ENCODE measurements at regions not wholly inside any gene's neighbourhood (a gene's known extent, or its start where the extent isn't known, plus 50 kb on each side); places are given as distances from the start of the nearest gene placed in this dataset.

DNA sequence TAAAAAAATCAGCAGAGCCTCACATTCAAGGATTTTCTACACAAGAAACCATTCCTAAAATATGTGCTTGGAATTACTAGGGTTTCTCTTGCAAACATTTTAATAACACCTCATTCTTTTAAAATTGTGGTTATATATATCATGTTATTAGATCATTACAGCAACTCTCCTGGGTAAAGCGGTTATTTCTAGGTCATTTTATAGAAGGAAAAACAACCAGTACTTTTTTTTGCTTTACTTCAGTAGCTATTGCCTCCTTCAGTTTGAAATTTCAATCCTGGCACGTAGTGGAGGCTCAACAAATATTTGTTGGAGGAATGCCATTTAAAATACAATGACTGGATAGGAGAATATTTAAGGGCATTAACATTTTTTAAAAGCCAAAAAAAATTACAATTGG, 220.6 kb downstream of the CDRT15L2 start:
- no peaks in the 10 kb centered on the region for H3K36me3 ChIP-seq (ENCODE audit: control insufficient read depth in 2 of 2, insufficient read depth in 1 of 2, low read length in 2 of 2)
- no peak for TF ChIP-seq ZEB2 (tag by site-specific recombination; IDR thresholded peaks at IDR 0.05)
- TF ChIP-seq REPIN1 (tag by site-specific recombination; IDR thresholded peaks at IDR 0.05; ENCODE audit: low read depth), result no peak
- TF ChIP-seq SALL2 (tag by site-specific recombination; IDR thresholded peaks at IDR 0.05; ENCODE audit: borderline replicate concordance), result no peak
- no peak for TF ChIP-seq ZNF600 (tag by site-specific recombination; IDR thresholded peaks at IDR 0.05)
- no peak for TF ChIP-seq ZBTB1 (tag by site-specific recombination; IDR thresholded peaks at IDR 0.05)
- no peak for TF ChIP-seq ZNF701 (tag by site-specific recombination; IDR thresholded peaks at IDR 0.05)
- no peak for TF ChIP-seq ZNF221 (tag by site-specific recombination; IDR thresholded peaks at IDR 0.05; ENCODE audit: borderline replicate concordance)
- no peak for TF ChIP-seq ZSCAN23 (tag by site-specific recombination; IDR thresholded peaks at IDR 0.05)
- no peak for TF ChIP-seq ZBTB20 (tag by site-specific recombination; IDR thresholded peaks at IDR 0.05)
- TF ChIP-seq ZNF549 (tag by site-specific recombination; IDR thresholded peaks at IDR 0.05), result no peak
- TF ChIP-seq, protein P1, sequence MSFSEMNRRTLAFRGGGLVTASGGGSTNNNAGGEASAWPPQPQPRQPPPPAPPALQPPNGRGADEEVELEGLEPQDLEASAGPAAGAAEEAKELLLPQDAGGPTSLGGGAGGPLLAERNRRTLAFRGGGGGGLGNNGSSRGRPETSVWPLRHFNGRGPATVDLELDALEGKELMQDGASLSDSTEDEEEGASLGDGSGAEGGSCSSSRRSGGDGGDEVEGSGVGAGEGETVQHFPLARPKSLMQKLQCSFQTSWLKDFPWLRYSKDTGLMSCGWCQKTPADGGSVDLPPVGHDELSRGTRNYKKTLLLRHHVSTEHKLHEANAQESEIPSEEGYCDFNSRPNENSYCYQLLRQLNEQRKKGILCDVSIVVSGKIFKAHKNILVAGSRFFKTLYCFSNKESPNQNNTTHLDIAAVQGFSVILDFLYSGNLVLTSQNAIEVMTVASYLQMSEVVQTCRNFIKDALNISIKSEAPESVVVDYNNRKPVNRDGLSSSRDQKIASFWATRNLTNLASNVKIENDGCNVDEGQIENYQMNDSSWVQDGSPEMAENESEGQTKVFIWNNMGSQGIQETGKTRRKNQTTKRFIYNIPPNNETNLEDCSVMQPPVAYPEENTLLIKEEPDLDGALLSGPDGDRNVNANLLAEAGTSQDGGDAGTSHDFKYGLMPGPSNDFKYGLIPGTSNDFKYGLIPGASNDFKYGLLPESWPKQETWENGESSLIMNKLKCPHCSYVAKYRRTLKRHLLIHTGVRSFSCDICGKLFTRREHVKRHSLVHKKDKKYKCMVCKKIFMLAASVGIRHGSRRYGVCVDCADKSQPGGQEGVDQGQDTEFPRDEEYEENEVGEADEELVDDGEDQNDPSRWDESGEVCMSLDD (tag by site-specific recombination; IDR thresholded peaks at IDR 0.05), result no peak
- TF ChIP-seq, protein P2, sequence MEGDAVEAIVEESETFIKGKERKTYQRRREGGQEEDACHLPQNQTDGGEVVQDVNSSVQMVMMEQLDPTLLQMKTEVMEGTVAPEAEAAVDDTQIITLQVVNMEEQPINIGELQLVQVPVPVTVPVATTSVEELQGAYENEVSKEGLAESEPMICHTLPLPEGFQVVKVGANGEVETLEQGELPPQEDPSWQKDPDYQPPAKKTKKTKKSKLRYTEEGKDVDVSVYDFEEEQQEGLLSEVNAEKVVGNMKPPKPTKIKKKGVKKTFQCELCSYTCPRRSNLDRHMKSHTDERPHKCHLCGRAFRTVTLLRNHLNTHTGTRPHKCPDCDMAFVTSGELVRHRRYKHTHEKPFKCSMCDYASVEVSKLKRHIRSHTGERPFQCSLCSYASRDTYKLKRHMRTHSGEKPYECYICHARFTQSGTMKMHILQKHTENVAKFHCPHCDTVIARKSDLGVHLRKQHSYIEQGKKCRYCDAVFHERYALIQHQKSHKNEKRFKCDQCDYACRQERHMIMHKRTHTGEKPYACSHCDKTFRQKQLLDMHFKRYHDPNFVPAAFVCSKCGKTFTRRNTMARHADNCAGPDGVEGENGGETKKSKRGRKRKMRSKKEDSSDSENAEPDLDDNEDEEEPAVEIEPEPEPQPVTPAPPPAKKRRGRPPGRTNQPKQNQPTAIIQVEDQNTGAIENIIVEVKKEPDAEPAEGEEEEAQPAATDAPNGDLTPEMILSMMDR (tag by site-specific recombination; IDR thresholded peaks at IDR 0.05), result no peak
- TF ChIP-seq, protein P3, sequence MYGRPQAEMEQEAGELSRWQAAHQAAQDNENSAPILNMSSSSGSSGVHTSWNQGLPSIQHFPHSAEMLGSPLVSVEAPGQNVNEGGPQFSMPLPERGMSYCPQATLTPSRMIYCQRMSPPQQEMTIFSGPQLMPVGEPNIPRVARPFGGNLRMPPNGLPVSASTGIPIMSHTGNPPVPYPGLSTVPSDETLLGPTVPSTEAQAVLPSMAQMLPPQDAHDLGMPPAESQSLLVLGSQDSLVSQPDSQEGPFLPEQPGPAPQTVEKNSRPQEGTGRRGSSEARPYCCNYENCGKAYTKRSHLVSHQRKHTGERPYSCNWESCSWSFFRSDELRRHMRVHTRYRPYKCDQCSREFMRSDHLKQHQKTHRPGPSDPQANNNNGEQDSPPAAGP (tag by site-specific recombination; IDR thresholded peaks at IDR 0.05), result no peak
- TF ChIP-seq ZNF366 (tag by site-specific recombination; conservative IDR thresholded peaks at IDR 0.05), result no peak
- TF ChIP-seq ZNF157 (tag by site-specific recombination; IDR thresholded peaks at IDR 0.05), result no peak
- no peak for TF ChIP-seq ZNF174 (tag by site-specific recombination; IDR thresholded peaks at IDR 0.05)
- no peak for TF ChIP-seq TRIM28 (IDR thresholded peaks at IDR 0.05; ENCODE audit: borderline replicate concordance, low read length)
- no peak for TF ChIP-seq SP3 (tag by site-specific recombination; IDR thresholded peaks at IDR 0.05)
- H3K27ac ChIP-seq (ENCODE audit: extremely low read depth, low read depth, low read length), result no peak overlapping the region
- H3K4me1 ChIP-seq (ENCODE audit: control insufficient read depth, insufficient read depth, low read length), result no peaks in the 10 kb centered on the region
- ChIA-PET POLR2A (interaction anchor here (0.7 kb wide), 1 partner anchor 243 kb away, joined by 3 read pairs; no protein-coding TSS in a partner anchor), CTCF (interaction anchor here (3.8 kb wide), 1 partner anchor 53 kb away, joined by 24 read pairs; no protein-coding TSS in a partner anchor)
- H3K9me3 ChIP-seq (ENCODE audit: control insufficient read depth, insufficient read depth, low read depth, low read length), result no peaks in the 10 kb centered on the region
- no peak overlapping the region for H3K4me3 ChIP-seq (ENCODE audit: low read depth, low read length)

DNA sequence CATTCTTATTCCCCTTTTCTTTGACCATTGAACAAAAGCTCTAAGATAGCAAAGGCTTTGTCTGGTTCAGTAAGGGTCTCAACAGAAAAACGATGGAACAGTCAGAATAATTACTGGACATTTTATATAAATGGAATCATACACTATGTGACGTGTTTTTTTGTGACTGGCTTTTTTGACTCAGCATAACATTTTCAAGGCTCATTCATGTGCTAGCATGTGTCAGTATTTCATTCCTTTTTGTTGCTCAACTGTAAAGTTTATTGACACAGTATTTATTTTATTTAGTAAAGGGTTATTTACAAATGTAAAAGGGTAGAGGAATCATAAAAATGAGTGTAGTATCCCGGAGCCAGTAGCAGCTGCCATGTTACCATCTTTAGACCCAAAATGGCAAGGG, 226.2 kb downstream of the CDRT15L2 start:
- H3K4me1 ChIP-seq (ENCODE audit: control insufficient read depth, insufficient read depth, low read length), result no peaks in the 10 kb centered on the region
- ChIA-PET CTCF (interaction anchor here (0.6 kb wide), 1 partner anchor 50 kb away, joined by 4 read pairs; no protein-coding TSS in a partner anchor), POLR2A (no interaction called here)
- H3K27ac ChIP-seq (ENCODE audit: extremely low read depth, low read depth, low read length), result no peak overlapping the region
- no peak overlapping the region for H3K4me3 ChIP-seq (ENCODE audit: low read depth, low read length)
- H3K36me3 ChIP-seq (ENCODE audit: control insufficient read depth in 2 of 2, insufficient read depth in 1 of 2, low read length in 2 of 2), result no peaks in the 10 kb centered on the region
- H3K9me3 ChIP-seq (ENCODE audit: control insufficient read depth, insufficient read depth, low read depth, low read length), result no peaks in the 10 kb centered on the region
- TF ChIP-seq, protein P4, sequence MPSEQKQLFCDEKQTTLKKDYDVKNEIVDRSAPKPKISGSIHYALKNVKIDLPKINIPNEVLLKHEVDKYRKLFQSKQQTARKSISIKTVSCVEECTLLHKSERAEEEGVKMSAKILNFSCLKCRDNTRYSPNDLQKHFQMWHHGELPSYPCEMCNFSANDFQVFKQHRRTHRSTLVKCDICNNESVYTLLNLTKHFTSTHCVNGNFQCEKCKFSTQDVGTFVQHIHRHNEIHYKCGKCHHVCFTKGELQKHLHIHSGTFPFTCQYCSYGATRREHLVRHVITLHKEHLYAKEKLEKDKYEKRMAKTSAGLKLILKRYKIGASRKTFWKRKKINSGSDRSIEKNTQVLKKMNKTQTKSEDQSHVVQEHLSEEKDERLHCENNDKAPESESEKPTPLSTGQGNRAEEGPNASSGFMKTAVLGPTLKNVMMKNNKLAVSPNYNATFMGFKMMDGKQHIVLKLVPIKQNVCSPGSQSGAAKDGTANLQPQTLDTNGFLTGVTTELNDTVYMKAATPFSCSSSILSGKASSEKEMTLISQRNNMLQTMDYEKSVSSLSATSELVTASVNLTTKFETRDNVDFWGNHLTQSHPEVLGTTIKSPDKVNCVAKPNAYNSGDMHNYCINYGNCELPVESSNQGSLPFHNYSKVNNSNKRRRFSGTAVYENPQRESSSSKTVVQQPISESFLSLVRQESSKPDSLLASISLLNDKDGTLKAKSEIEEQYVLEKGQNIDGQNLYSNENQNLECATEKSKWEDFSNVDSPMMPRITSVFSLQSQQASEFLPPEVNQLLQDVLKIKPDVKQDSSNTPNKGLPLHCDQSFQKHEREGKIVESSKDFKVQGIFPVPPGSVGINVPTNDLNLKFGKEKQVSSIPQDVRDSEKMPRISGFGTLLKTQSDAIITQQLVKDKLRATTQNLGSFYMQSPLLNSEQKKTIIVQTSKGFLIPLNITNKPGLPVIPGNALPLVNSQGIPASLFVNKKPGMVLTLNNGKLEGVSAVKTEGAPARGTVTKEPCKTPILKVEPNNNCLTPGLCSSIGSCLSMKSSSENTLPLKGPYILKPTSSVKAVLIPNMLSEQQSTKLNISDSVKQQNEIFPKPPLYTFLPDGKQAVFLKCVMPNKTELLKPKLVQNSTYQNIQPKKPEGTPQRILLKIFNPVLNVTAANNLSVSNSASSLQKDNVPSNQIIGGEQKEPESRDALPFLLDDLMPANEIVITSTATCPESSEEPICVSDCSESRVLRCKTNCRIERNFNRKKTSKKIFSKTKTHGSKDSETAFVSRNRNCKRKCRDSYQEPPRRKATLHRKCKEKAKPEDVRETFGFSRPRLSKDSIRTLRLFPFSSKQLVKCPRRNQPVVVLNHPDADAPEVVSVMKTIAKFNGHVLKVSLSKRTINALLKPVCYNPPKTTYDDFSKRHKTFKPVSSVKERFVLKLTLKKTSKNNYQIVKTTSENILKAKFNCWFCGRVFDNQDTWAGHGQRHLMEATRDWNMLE (tag by site-specific recombination; conservative IDR thresholded peaks at IDR 0.05; ENCODE audit: low read depth), result no peak
- TF ChIP-seq ZNF10 (tag by site-specific recombination; IDR thresholded peaks at IDR 0.05) (no peak), ZNF114 (tag by site-specific recombination; IDR thresholded peaks at IDR 0.05) (no peak), ZNF239 (tag by site-specific recombination; IDR thresholded peaks at IDR 0.05) (no peak), ZSCAN30 (tag by site-specific recombination; IDR thresholded peaks at IDR 0.05) (no peak)
- TF ChIP-seq, protein P5, sequence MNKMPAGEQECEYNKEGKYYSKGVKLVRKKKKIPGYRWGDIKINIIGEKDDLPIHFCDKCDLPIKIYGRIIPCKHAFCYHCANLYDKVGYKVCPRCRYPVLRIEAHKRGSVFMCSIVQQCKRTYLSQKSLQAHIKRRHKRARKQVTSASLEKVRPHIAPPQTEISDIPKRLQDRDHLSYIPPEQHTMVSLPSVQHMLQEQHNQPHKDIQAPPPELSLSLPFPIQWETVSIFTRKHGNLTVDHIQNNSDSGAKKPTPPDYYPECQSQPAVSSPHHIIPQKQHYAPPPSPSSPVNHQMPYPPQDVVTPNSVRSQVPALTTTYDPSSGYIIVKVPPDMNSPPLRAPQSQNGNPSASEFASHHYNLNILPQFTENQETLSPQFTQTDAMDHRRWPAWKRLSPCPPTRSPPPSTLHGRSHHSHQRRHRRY (tag by site-specific recombination; IDR thresholded peaks at IDR 0.05), result no peak

Data from HEK293 (cell line).